ENCODE measurements at regions not wholly inside any gene's neighbourhood (a gene's known extent, or its start where the extent isn't known, plus 50 kb on each side); places are given as distances from the start of the nearest gene placed in this dataset.

- no peak overlapping the region for H3K9ac ChIP-seq (ENCODE audit: low read length)
- H3K4me1 ChIP-seq (ENCODE audit: control insufficient read depth, insufficient read depth, low read length): no peaks in the 10 kb centered on the region
Observed at GRCh38 chr12:97756741-97757140, 294.1 kb downstream of the RMST start.

GRCh38 chr12:97757481-97758193 is 295.0 kb downstream of the RMST start:
- Histone ChIP-seq H3K4me1 (ENCODE audit: control insufficient read depth, insufficient read depth, low read length) (no peaks in the 10 kb centered on the region), H3K9ac (ENCODE audit: low read length) (no peak overlapping the region)

More at GRCh38 chr12:97756741-97757140, 294.1 kb downstream of the RMST start:
- no peak overlapping the region for H3K27ac ChIP-seq (ENCODE audit: low read depth, low read length)
- no peaks in the 10 kb centered on the region for H3K9me3 ChIP-seq (ENCODE audit: control insufficient read depth, insufficient read depth, low read depth, low read length)
- H3K36me3 ChIP-seq (ENCODE audit: control insufficient read depth, insufficient read depth, low read length): no peaks in the 10 kb centered on the region
- H3K27me3 ChIP-seq (ENCODE audit: control insufficient read depth, insufficient read depth, low read length): no peaks in the 10 kb centered on the region
- no peak overlapping the region for H3K4me3 ChIP-seq (ENCODE audit: low read depth, low read length)

GRCh38 chr12:97758194-97758501 is 295.5 kb downstream of the RMST start:
- H3K27ac ChIP-seq (ENCODE audit: low read depth, low read length): no peak overlapping the region
- no peaks in the 10 kb centered on the region for H3K27me3 ChIP-seq (ENCODE audit: control insufficient read depth, insufficient read depth, low read length)
- H3K9me3 ChIP-seq (ENCODE audit: control insufficient read depth, insufficient read depth, low read depth, low read length): no peaks in the 10 kb centered on the region
- no peak overlapping the region for H3K4me3 ChIP-seq (ENCODE audit: low read depth, low read length)
- H3K9ac ChIP-seq (ENCODE audit: low read length): no peak overlapping the region
- H3K4me1 ChIP-seq (ENCODE audit: control insufficient read depth, insufficient read depth, low read length): no peaks in the 10 kb centered on the region
- H3K36me3 ChIP-seq (ENCODE audit: control insufficient read depth, insufficient read depth, low read length): no peaks in the 10 kb centered on the region

More at GRCh38 chr12:97757481-97758193, 295.0 kb downstream of the RMST start:
- Histone ChIP-seq H3K9me3 (ENCODE audit: control insufficient read depth, insufficient read depth, low read depth, low read length) (no peaks in the 10 kb centered on the region), H3K4me3 (ENCODE audit: low read depth, low read length) (no peak overlapping the region), H3K36me3 (ENCODE audit: control insufficient read depth, insufficient read depth, low read length) (no peaks in the 10 kb centered on the region), H3K27me3 (ENCODE audit: control insufficient read depth, insufficient read depth, low read length) (no peaks in the 10 kb centered on the region), H3K27ac (ENCODE audit: low read depth, low read length) (no peak overlapping the region)

GRCh38 chr12:97758586-97758985 is 296.0 kb downstream of the RMST start:
- Histone ChIP-seq H3K27ac (ENCODE audit: low read depth, low read length) (no peak overlapping the region), H3K4me3 (ENCODE audit: low read depth, low read length) (no peak overlapping the region), H3K36me3 (ENCODE audit: control insufficient read depth, insufficient read depth, low read length) (no peaks in the 10 kb centered on the region), H3K9me3 (ENCODE audit: control insufficient read depth, insufficient read depth, low read depth, low read length) (no peaks in the 10 kb centered on the region), H3K4me1 (ENCODE audit: control insufficient read depth, insufficient read depth, low read length) (no peaks in the 10 kb centered on the region), H3K9ac (ENCODE audit: low read length) (no peak overlapping the region), H3K27me3 (ENCODE audit: control insufficient read depth, insufficient read depth, low read length) (no peaks in the 10 kb centered on the region)

GRCh38 chr12:97760601-97761000 is 298.0 kb downstream of the RMST start:
- Histone ChIP-seq H3K9ac (ENCODE audit: low read length) (no peak overlapping the region), H3K4me1 (ENCODE audit: control insufficient read depth, insufficient read depth, low read length) (no peaks in the 10 kb centered on the region), H3K9me3 (ENCODE audit: control insufficient read depth, insufficient read depth, low read depth, low read length) (no peaks in the 10 kb centered on the region), H3K27ac (ENCODE audit: low read depth, low read length) (no peak overlapping the region), H3K4me3 (ENCODE audit: low read depth, low read length) (no peak overlapping the region), H3K36me3 (ENCODE audit: control insufficient read depth, insufficient read depth, low read length) (no peaks in the 10 kb centered on the region), H3K27me3 (ENCODE audit: control insufficient read depth, insufficient read depth, low read length) (no peaks in the 10 kb centered on the region)

GRCh38 chr12:97763113-97763512 is 300.5 kb downstream of the RMST start:
- Histone ChIP-seq H3K4me3 (ENCODE audit: low read depth, low read length) (no peak overlapping the region), H3K9ac (ENCODE audit: low read length) (no peak overlapping the region), H3K4me1 (ENCODE audit: control insufficient read depth, insufficient read depth, low read length) (no peaks in the 10 kb centered on the region), H3K36me3 (ENCODE audit: control insufficient read depth, insufficient read depth, low read length) (no peaks in the 10 kb centered on the region), H3K9me3 (ENCODE audit: control insufficient read depth, insufficient read depth, low read depth, low read length) (no peaks in the 10 kb centered on the region), H3K27ac (ENCODE audit: low read depth, low read length) (no peak overlapping the region), H3K27me3 (ENCODE audit: control insufficient read depth, insufficient read depth, low read length) (no peaks in the 10 kb centered on the region)

GRCh38 chr12:97764700-97765099 is 302.1 kb downstream of the RMST start:
- no peaks in the 10 kb centered on the region for H3K9me3 ChIP-seq (ENCODE audit: control insufficient read depth, insufficient read depth, low read depth, low read length)
- no peaks in the 10 kb centered on the region for H3K27me3 ChIP-seq (ENCODE audit: control insufficient read depth, insufficient read depth, low read length)
- no peak overlapping the region for H3K9ac ChIP-seq (ENCODE audit: low read length)
- H3K4me3 ChIP-seq (ENCODE audit: low read depth, low read length): no peak overlapping the region
- H3K27ac ChIP-seq (ENCODE audit: low read depth, low read length): no peak overlapping the region
- H3K36me3 ChIP-seq (ENCODE audit: control insufficient read depth, insufficient read depth, low read length): no peaks in the 10 kb centered on the region
- H3K4me1 ChIP-seq (ENCODE audit: control insufficient read depth, insufficient read depth, low read length): no peaks in the 10 kb centered on the region

- Histone ChIP-seq H3K9me3 (ENCODE audit: control insufficient read depth, insufficient read depth, low read depth, low read length) (no peaks in the 10 kb centered on the region), H3K27me3 (ENCODE audit: control insufficient read depth, insufficient read depth, low read length) (no peaks in the 10 kb centered on the region), H3K4me3 (ENCODE audit: low read depth, low read length) (no peak overlapping the region), H3K9ac (ENCODE audit: low read length) (no peak overlapping the region), H3K4me1 (ENCODE audit: control insufficient read depth, insufficient read depth, low read length) (no peaks in the 10 kb centered on the region), H3K36me3 (ENCODE audit: control insufficient read depth, insufficient read depth, low read length) (no peaks in the 10 kb centered on the region), H3K27ac (ENCODE audit: low read depth, low read length) (no peak overlapping the region)
Observed at GRCh38 chr12:97767347-97767746, 304.7 kb downstream of the RMST start.

- no peak overlapping the region for H3K4me3 ChIP-seq (ENCODE audit: low read depth, low read length)
- no peaks in the 10 kb centered on the region for H3K27me3 ChIP-seq (ENCODE audit: control insufficient read depth, insufficient read depth, low read length)
- 0 out of 2 replicates have a peak, but pooled peaks cover 3% of the 10 kb centered on the region for H3K36me3 ChIP-seq (ENCODE audit: control insufficient read depth, insufficient read depth, low read length)
- no peaks in the 10 kb centered on the region; the same call in 1 of the 2 replicates for H3K4me1 ChIP-seq (ENCODE audit: control insufficient read depth, insufficient read depth, low read length)
- H3K9me3 ChIP-seq (ENCODE audit: control insufficient read depth, insufficient read depth, low read depth, low read length): peaks cover 21% of the 10 kb centered on the region
- H3K27ac ChIP-seq (ENCODE audit: low read depth, low read length): no peak overlapping the region
- H3K9ac ChIP-seq (ENCODE audit: low read length): no peak overlapping the region
Observed at GRCh38 chr12:97778111-97778510, 315.5 kb downstream of the RMST start.

- Histone ChIP-seq H3K27ac (ENCODE audit: low read depth, low read length) (no peak overlapping the region), H3K36me3 (ENCODE audit: control insufficient read depth, insufficient read depth, low read length) (no peaks in the 10 kb centered on the region), H3K9me3 (ENCODE audit: control insufficient read depth, insufficient read depth, low read depth, low read length) (peaks cover 21% of the 10 kb centered on the region), H3K9ac (ENCODE audit: low read length) (no peak overlapping the region), H3K4me3 (ENCODE audit: low read depth, low read length) (no peak overlapping the region), H3K27me3 (ENCODE audit: control insufficient read depth, insufficient read depth, low read length) (no peaks in the 10 kb centered on the region), H3K4me1 (ENCODE audit: control insufficient read depth, insufficient read depth, low read length) (peaks cover 10% of the 10 kb centered on the region)
Observed at GRCh38 chr12:97781342-97781741, 318.7 kb downstream of the RMST start.

GRCh38 chr12:97784904-97785303 is 322.3 kb downstream of the RMST start:
- no peak overlapping the region for H3K4me3 ChIP-seq (ENCODE audit: low read depth, low read length)
- H3K27ac ChIP-seq (ENCODE audit: low read depth, low read length): no peak overlapping the region
- no peaks in the 10 kb centered on the region for H3K27me3 ChIP-seq (ENCODE audit: control insufficient read depth, insufficient read depth, low read length)
- H3K9ac ChIP-seq (ENCODE audit: low read length): no peak overlapping the region
- peaks cover 10% of the 10 kb centered on the region for H3K4me1 ChIP-seq (ENCODE audit: control insufficient read depth, insufficient read depth, low read length)
- H3K9me3 ChIP-seq (ENCODE audit: control insufficient read depth, insufficient read depth, low read depth, low read length): 0 out of 2 replicates have a peak, but pooled peaks cover 6% of the 10 kb centered on the region
- no peaks in the 10 kb centered on the region for H3K36me3 ChIP-seq (ENCODE audit: control insufficient read depth, insufficient read depth, low read length)
